Hepatocyte (in vitro differentiated cells): ENCODE measurements at regions not wholly inside any gene's neighbourhood (a gene's known extent, or its start where the extent isn't known, plus 50 kb on each side); places are given as distances from the start of the nearest gene placed in this dataset.

Source experiments
- CTCF ChIP-seq: fragments of 200-600 bp; sonication (generic); IDR thresholded peaks from 2 replicates; pipeline ENCODE4 v1.5.1; 2016; ENCODE audit warnings: antibody characterized with exemption, mild to moderate bottlenecking; ENCODE audit not compliant: poor library complexity
- EZH2 ChIP-seq: fragments of 200-600 bp; sonication (generic); IDR thresholded peaks from 2 replicates; pipeline ENCODE4 v1.6.1; 2016; ENCODE audit warnings: antibody characterized with exemption, mild to moderate bottlenecking, borderline replicate concordance

- no peak for TF ChIP-seq EZH2
- TF ChIP-seq CTCF, result no peak
These were observed 772.4 kb upstream of the INTU start for GRCh38 chr4:126860308-126860707.
